GM12864 (cell line): ENCODE measurements at regions not wholly inside any gene's neighbourhood (a gene's known extent, or its start where the extent isn't known, plus 50 kb on each side); places are given as distances from the start of the nearest gene placed in this dataset.

Experiments
- DNase-seq: peaks from one replicate; pipeline ENCODE4 v3.0.0-alpha.2; 2011; ENCODE audit warnings: low read depth
- H3K4me3 ChIP-seq: 2 replicates; pipeline ENCODE4 v1.5.1; 2011; ENCODE audit warnings: mild to moderate bottlenecking, low read depth, low read length, control low read depth
- CTCF ChIP-seq: IDR thresholded peaks from 2 replicates; pipeline ENCODE4 v1.5.1; 2011; ENCODE audit warnings: low read depth, mild to moderate bottlenecking, moderate library complexity, low read length, control low read depth, inconsistent platforms; ENCODE audit errors: missing control alignments

- no peak for TF ChIP-seq CTCF
- H3K4me3 ChIP-seq: no peak overlapping the region
- no peak for DNase-seq
Measured at GRCh38 chr2:4357121-4357520, 653.7 kb downstream of the DCDC2C start.

GRCh38 chr2:4358837-4359236 is 655.5 kb downstream of the DCDC2C start:
- H3K4me3 ChIP-seq: no peak overlapping the region
- no peak for TF ChIP-seq CTCF
- DNase-seq: no peak

GRCh38 chr2:4368907-4369306 is 665.5 kb downstream of the DCDC2C start:
- TF ChIP-seq CTCF: no peak
- no peak overlapping the region for H3K4me3 ChIP-seq
- no peak for DNase-seq

GRCh38 chr2:4369826-4370419 is 666.5 kb downstream of the DCDC2C start:
- H3K4me3 ChIP-seq: no peak overlapping the region
- TF ChIP-seq CTCF: no peak
- no peak for DNase-seq

- TF ChIP-seq CTCF: no peak
- no peak overlapping the region for H3K4me3 ChIP-seq
- no peak for DNase-seq
Measured at GRCh38 chr2:4370422-4371090, 667.2 kb downstream of the DCDC2C start.

- no peak for DNase-seq
- TF ChIP-seq CTCF: no peak
- no peak overlapping the region for H3K4me3 ChIP-seq
Measured at GRCh38 chr2:4381049-4381448, 677.7 kb downstream of the DCDC2C start.

GRCh38 chr2:4381773-4382172 is 678.4 kb downstream of the DCDC2C start:
- no peak for DNase-seq
- H3K4me3 ChIP-seq: no peak overlapping the region
- TF ChIP-seq CTCF: no peak
